ENCODE measurements at regions not wholly inside any gene's neighbourhood (a gene's known extent, or its start where the extent isn't known, plus 50 kb on each side); places are given as distances from the start of the nearest gene placed in this dataset.

GRCh38 chr12:65586796-65587195 is 237.5 kb upstream of the HMGA2 start:
- Histone ChIP-seq H3K4me3 (ENCODE audit: insufficient read depth, low read depth, low read length) (no peak overlapping the region), H3K4me1 (ENCODE audit: insufficient read depth, low read length) (no peaks in the 10 kb centered on the region), H3K27me3 (ENCODE audit: insufficient read depth, low read length) (no peaks in the 10 kb centered on the region), H4K20me1 (ENCODE audit: insufficient read depth, low read length) (no peaks in the 10 kb centered on the region), H3K27ac (ENCODE audit: low read depth, low read length) (no peak overlapping the region), H3K36me3 (ENCODE audit: insufficient read depth, low read length) (no peaks in the 10 kb centered on the region), H3K9ac (ENCODE audit: low read length) (no peak overlapping the region), H3K9me3 (ENCODE audit: insufficient read depth, low read depth, low read length) (no peaks in the 10 kb centered on the region), H3K79me2 (ENCODE audit: insufficient read depth, low read length) (no peaks in the 10 kb centered on the region), H3K4me2 (ENCODE audit: low read length) (no peak overlapping the region), H2AFZ (ENCODE audit: low read depth, low read length) (no peak overlapping the region)
- Mint-ChIP-seq H3K9me3 (ENCODE audit: unreplicated experiment) (no peaks in the 10 kb centered on the region), H3K4me1 (ENCODE audit: low read depth, unreplicated experiment) (peaks cover 9% of the 10 kb centered on the region), H3K27ac (ENCODE audit: unreplicated experiment) (peak overlapping the region; percentile 41), H3K27me3 (ENCODE audit: low read depth, unreplicated experiment) (no peaks in the 10 kb centered on the region), H3K36me3 (ENCODE audit: low read depth, unreplicated experiment) (no peaks in the 10 kb centered on the region), H3K4me3 (ENCODE audit: unreplicated experiment) (no peak overlapping the region)
- TF ChIP-seq CTCF (IDR thresholded peaks at IDR 0.05; ENCODE audit: insufficient read depth, low read depth, low read length): no peak
- TF ChIP-seq EZH2 (IDR thresholded peaks at IDR 0.05; ENCODE audit: insufficient read depth, low read length): no peak
- DNase-seq (ENCODE audit: low read depth) (no peak), FAIRE-seq (no peak)

DNA sequence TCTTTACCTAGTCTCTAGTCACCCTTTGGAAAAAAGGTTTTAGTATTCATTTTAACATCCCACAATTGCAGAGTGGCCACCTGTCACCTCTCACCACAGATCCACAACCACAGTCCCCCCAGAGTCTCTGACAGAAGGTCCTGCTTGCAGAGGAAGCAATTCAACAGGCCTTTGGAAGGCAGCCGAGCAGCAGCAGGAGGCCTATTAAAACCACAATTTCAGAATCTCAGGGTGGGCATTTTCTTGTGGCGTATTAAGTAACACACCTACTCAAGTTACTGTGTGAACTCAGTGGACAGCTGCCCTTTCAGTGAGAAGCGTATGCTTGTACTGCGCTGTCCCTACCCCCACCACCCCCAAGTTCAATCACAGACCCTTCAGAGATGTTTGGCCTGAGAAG is 234.0 kb upstream of the HMGA2 start:
- H3K9me3 ChIP-seq (ENCODE audit: insufficient read depth, low read depth, low read length): no peaks in the 10 kb centered on the region
- peaks cover 26% of the 10 kb centered on the region for H3K4me1 Mint-ChIP-seq (ENCODE audit: low read depth, unreplicated experiment)

More for the DNA sequence above, 234.0 kb upstream of the HMGA2 start:
- Mint-ChIP-seq H3K4me3 (ENCODE audit: unreplicated experiment) (no peak overlapping the region), H3K27me3 (ENCODE audit: low read depth, unreplicated experiment) (no peaks in the 10 kb centered on the region), H3K27ac (ENCODE audit: unreplicated experiment) (no peak overlapping the region), H3K9me3 (ENCODE audit: unreplicated experiment) (no peaks in the 10 kb centered on the region), H3K36me3 (ENCODE audit: low read depth, unreplicated experiment) (no peaks in the 10 kb centered on the region)
- H4K20me1 ChIP-seq (ENCODE audit: insufficient read depth, low read length): no peaks in the 10 kb centered on the region
- TF ChIP-seq CTCF (IDR thresholded peaks at IDR 0.05; ENCODE audit: insufficient read depth, low read depth, low read length) (no peak), EZH2 (IDR thresholded peaks at IDR 0.05; ENCODE audit: insufficient read depth, low read length) (no peak)
- no peak overlapping the region for H3K9ac ChIP-seq (ENCODE audit: low read length)
- H3K27me3 ChIP-seq (ENCODE audit: insufficient read depth, low read length): no peaks in the 10 kb centered on the region
- no peak overlapping the region for H3K4me3 ChIP-seq (ENCODE audit: insufficient read depth, low read depth, low read length)
- FAIRE-seq: no peak
- H3K79me2 ChIP-seq (ENCODE audit: insufficient read depth, low read length): no peaks in the 10 kb centered on the region
- H3K36me3 ChIP-seq (ENCODE audit: insufficient read depth, low read length): no peaks in the 10 kb centered on the region
- no peak overlapping the region for H3K4me2 ChIP-seq (ENCODE audit: low read length)
- H3K4me1 ChIP-seq (ENCODE audit: insufficient read depth, low read length): no peaks in the 10 kb centered on the region
- no peak overlapping the region for H3K27ac ChIP-seq (ENCODE audit: low read depth, low read length)
- H2AFZ ChIP-seq (ENCODE audit: low read depth, low read length): no peak overlapping the region
- DNase-seq (ENCODE audit: low read depth): no peak

Data from astrocyte (in vitro differentiated cells and primary cell).